Breast epithelium (tissue), 4 donors: ENCODE measurements at regions not wholly inside any gene's neighbourhood (a gene's known extent, or its start where the extent isn't known, plus 50 kb on each side); places are given as distances from the start of the nearest gene placed in this dataset.

Experiments
- DNase-seq, 2 donors: peaks; one replicate each; pipeline ENCODE4 v3.0.0-alpha.2; 2019; ENCODE audit warnings: low spot score in 2 of 2
- H3K27ac ChIP-seq, 2 donors: fragments of 200-600 bp; sonication (generic) in 1 of 2; one replicate each; pipeline ENCODE4 v1.5.1; 2016 to 2019; ENCODE audit warnings: mild to moderate bottlenecking in 1 of 2
- H3K27me3 ChIP-seq, 2 donors: fragments of 200-600 bp; sonication (generic) in 1 of 2; one replicate each; pipeline versions ENCODE4 v1.5.1 to v1.6.0; 2017 to 2019; ENCODE audit warnings: control low read depth in 1 of 2, mild to moderate bottlenecking in 1 of 2
- H3K36me3 ChIP-seq: fragments of 200-600 bp; one replicate; pipeline ENCODE4 v1.5.1; 2019
- H3K4me1 ChIP-seq, 2 donors: fragments of 200-600 bp; sonication (generic); one replicate each; pipeline ENCODE4 v1.5.1; 2016 to 2019; ENCODE audit warnings: control low read depth in 1 of 2
- H3K4me3 ChIP-seq, 3 donors: fragments of 200-600 bp; sonication (generic); 1 replicate in 2 of 3; 2 replicates in 1 of 3; pipeline ENCODE4 v1.5.1; 2016 to 2019; ENCODE audit warnings: mild to moderate bottlenecking in 3 of 3, moderate library complexity in 2 of 3
- H3K9me3 ChIP-seq, 2 donors: fragments of 200-600 bp; sonication (generic) in 1 of 2; one replicate each; pipeline ENCODE4 v1.5.1; 2016 to 2019; ENCODE audit warnings: control low read depth in 1 of 2
- CTCF ChIP-seq, 3 donors: fragments of 450-650 bp; IDR thresholded peaks; one replicate each; pipeline ENCODE4 v1.5.1; 2016 to 2017; ENCODE audit warnings: antibody characterized with exemption in 3 of 3, mild to moderate bottlenecking in 3 of 3, moderate library complexity in 3 of 3
- POLR2A ChIP-seq: fragments of 450-650 bp; IDR thresholded peaks from one replicate; pipeline ENCODE4 v1.6.1; 2016; ENCODE audit warnings: antibody characterized with exemption, mild to moderate bottlenecking, moderate library complexity
- POLR2AphosphoS5 ChIP-seq, 3 donors: sonication (generic); formaldehyde crosslinking; IDR thresholded peaks; one replicate each; pipeline ENCODE4 v1.6.1; 2017; ENCODE audit warnings: antibody characterized with exemption in 3 of 3
- intact Hi-C: fragments of 100-400 bp; cut with DNase I; formaldehyde crosslinking; loops from one replicate; pipeline ENCODE4 v1.15.1; 2023; ENCODE audit warnings: low total_unique reads

- no peaks in the 10 kb centered on the region for H3K4me1 ChIP-seq
- H3K9me3 ChIP-seq = peaks cover 16 to 18% of the 10 kb centered on the region in 2 donors
- H3K27me3 ChIP-seq = no peaks in the 10 kb centered on the region
- H3K4me3 ChIP-seq = no peak overlapping the region
- intact Hi-C loops = no loop called here
- H3K27ac ChIP-seq = no peak overlapping the region
- TF ChIP-seq POLR2AphosphoS5 (IDR thresholded peaks at IDR 0.05) (no peak), CTCF (IDR thresholded peaks at IDR 0.05) (no peak)
- DNase-seq = no peak
- no peaks in the 10 kb centered on the region for H3K36me3 ChIP-seq
Observed at GRCh38 chr1:95699149-95699953, 465.3 kb downstream of the RWDD3 start.

GRCh38 chr1:95701450-95702173, 467.6 kb downstream of the RWDD3 start:
- DNase-seq = no peak
- intact Hi-C loops = no loop called here
- Histone ChIP-seq H3K27me3 (no peaks in the 10 kb centered on the region), H3K4me1 (no peaks in the 10 kb centered on the region), H3K4me3 (no peak overlapping the region), H3K27ac (no peak overlapping the region), H3K36me3 (no peaks in the 10 kb centered on the region), H3K9me3 (peaks cover 18 to 32% of the 10 kb centered on the region in 2 donors)
- TF ChIP-seq POLR2A (no peak), CTCF (IDR thresholded peaks at IDR 0.05) (no peak), POLR2AphosphoS5 (IDR thresholded peaks at IDR 0.05) (no peak)

- H3K9me3 ChIP-seq = peaks cover 18 to 35% of the 10 kb centered on the region in 2 donors
- TF ChIP-seq CTCF (IDR thresholded peaks at IDR 0.05) (no peak), POLR2A (no peak), POLR2AphosphoS5 (IDR thresholded peaks at IDR 0.05) (no peak)
- no peak for DNase-seq
- H3K4me3 ChIP-seq = no peak overlapping the region
- H3K27ac ChIP-seq = no peak overlapping the region
- H3K4me1 ChIP-seq = no peaks in the 10 kb centered on the region
- intact Hi-C loops = no loop called here
- no peaks in the 10 kb centered on the region for H3K36me3 ChIP-seq
- no peaks in the 10 kb centered on the region for H3K27me3 ChIP-seq
Observed at GRCh38 chr1:95703046-95703445, 469.0 kb downstream of the RWDD3 start.

- TF ChIP-seq CTCF (IDR thresholded peaks at IDR 0.05) (no peak), POLR2AphosphoS5 (IDR thresholded peaks at IDR 0.05) (no peak), POLR2A (no peak)
- H3K27ac ChIP-seq = no peak overlapping the region
- no peaks in the 10 kb centered on the region for H3K9me3 ChIP-seq
- no peaks in the 10 kb centered on the region for H3K36me3 ChIP-seq
- no peak overlapping the region for H3K4me3 ChIP-seq
- no peaks in the 10 kb centered on the region for H3K27me3 ChIP-seq
- intact Hi-C loops = no loop called here
- no peak for DNase-seq
- H3K4me1 ChIP-seq = no peaks in the 10 kb centered on the region
Observed at GRCh38 chr1:95716097-95716496, 482.1 kb downstream of the RWDD3 start.

GRCh38 chr1:95716550-95716949, 482.5 kb downstream of the RWDD3 start:
- no peak overlapping the region for H3K27ac ChIP-seq
- H3K4me3 ChIP-seq = no peak overlapping the region
- H3K4me1 ChIP-seq = no peaks in the 10 kb centered on the region
- H3K36me3 ChIP-seq = no peaks in the 10 kb centered on the region
- DNase-seq = no peak
- no peak for TF ChIP-seq CTCF (IDR thresholded peaks at IDR 0.05)
- no peak for TF ChIP-seq POLR2A
- H3K9me3 ChIP-seq = no peaks in the 10 kb centered on the region
- intact Hi-C loops = no loop called here
- H3K27me3 ChIP-seq = no peaks in the 10 kb centered on the region
